Cardiac muscle cell (in vitro differentiated cells and primary cell): ENCODE measurements at regions not wholly inside any gene's neighbourhood (a gene's known extent, or its start where the extent isn't known, plus 50 kb on each side); places are given as distances from the start of the nearest gene placed in this dataset.

Experiments
- DNase-seq, 2 donors: peaks; one replicate each; pipeline versions ENCODE4 v3.0.0 to v3.0.0-alpha.2; 2010 to 2017; ENCODE audit warnings: low read depth in 1 of 2, low spot score in 1 of 2
- H3K27ac ChIP-seq: fragments of 200-600 bp; sonication (generic); 2 replicates; pipeline ENCODE4 v1.5.1; 2016
- H3K27me3 ChIP-seq: fragments of 200-600 bp; sonication (generic); 2 replicates; pipeline ENCODE4 v1.6.0; 2016; ENCODE audit warnings: control low read depth
- H3K36me3 ChIP-seq: fragments of 200-600 bp; sonication (generic); 2 replicates; pipeline ENCODE4 v1.5.1; 2016; ENCODE audit warnings: control low read depth
- H3K4me1 ChIP-seq: fragments of 200-600 bp; sonication (generic); 2 replicates; pipeline ENCODE4 v1.8.1; 2017; ENCODE audit warnings: low read depth, mild to moderate bottlenecking, mixed run types
- H3K4me3 ChIP-seq: fragments of 200-600 bp; sonication (generic); 2 replicates; pipeline ENCODE4 v1.5.1; 2016; ENCODE audit warnings: mild to moderate bottlenecking
- H3K9me3 ChIP-seq: fragments of 200-600 bp; sonication (generic); 2 replicates; pipeline ENCODE4 v1.5.1; 2017; ENCODE audit warnings: low read depth, mild to moderate bottlenecking, control low read depth
- CTCF ChIP-seq: IDR thresholded peaks from 2 replicates; pipeline ENCODE4 v1.5.1; 2012; ENCODE audit warnings: low read depth, mild to moderate bottlenecking, low read length

GRCh38 chr6:115276881-115277565 is 783.7 kb downstream of the FRK start:
- TF ChIP-seq CTCF = no peak
- no peaks in the 10 kb centered on the region for H3K27me3 ChIP-seq
- H3K36me3 ChIP-seq = no peaks in the 10 kb centered on the region
- no peak overlapping the region for H3K4me3 ChIP-seq
- no peaks in the 10 kb centered on the region for H3K9me3 ChIP-seq
- no peaks in the 10 kb centered on the region for H3K4me1 ChIP-seq
- DNase-seq = no peak
- no peak overlapping the region for H3K27ac ChIP-seq

GRCh38 chr6:115272311-115272710 is 788.4 kb downstream of the FRK start:
- Histone ChIP-seq H3K27me3 (no peaks in the 10 kb centered on the region), H3K4me3 (no peak overlapping the region), H3K9me3 (no peaks in the 10 kb centered on the region), H3K27ac (no peak overlapping the region), H3K36me3 (no peaks in the 10 kb centered on the region), H3K4me1 (no peaks in the 10 kb centered on the region)
- no peak for TF ChIP-seq CTCF
- DNase-seq = no peak

GRCh38 chr6:115271434-115271833 is 789.3 kb downstream of the FRK start:
- peak in 1 of 2 donors; percentile 1 for DNase-seq
- H3K36me3 ChIP-seq = no peaks in the 10 kb centered on the region
- H3K4me3 ChIP-seq = no peak overlapping the region
- H3K27ac ChIP-seq = no peak overlapping the region
- no peak for TF ChIP-seq CTCF
- H3K27me3 ChIP-seq = no peaks in the 10 kb centered on the region
- H3K4me1 ChIP-seq = no peaks in the 10 kb centered on the region
- no peaks in the 10 kb centered on the region for H3K9me3 ChIP-seq

- no peaks in the 10 kb centered on the region for H3K27me3 ChIP-seq
- no peak for TF ChIP-seq CTCF
- no peak for DNase-seq
- no peaks in the 10 kb centered on the region for H3K9me3 ChIP-seq
- H3K4me1 ChIP-seq = no peaks in the 10 kb centered on the region
- no peak overlapping the region for H3K27ac ChIP-seq
- no peaks in the 10 kb centered on the region for H3K36me3 ChIP-seq
- no peak overlapping the region for H3K4me3 ChIP-seq
Measured at GRCh38 chr6:115270953-115271352, 789.7 kb downstream of the FRK start.

GRCh38 chr6:115241373-115241772 is 819.3 kb downstream of the FRK start:
- no peaks in the 10 kb centered on the region for H3K27me3 ChIP-seq
- H3K9me3 ChIP-seq = no peaks in the 10 kb centered on the region
- H3K36me3 ChIP-seq = no peaks in the 10 kb centered on the region
- no peak for TF ChIP-seq CTCF
- H3K27ac ChIP-seq = no peak overlapping the region
- no peak for DNase-seq
- H3K4me3 ChIP-seq = no peak overlapping the region
- H3K4me1 ChIP-seq = no peaks in the 10 kb centered on the region
